Testis (tissue), 2 donors: ENCODE measurements at regions not wholly inside any gene's neighbourhood (a gene's known extent, or its start where the extent isn't known, plus 50 kb on each side); places are given as distances from the start of the nearest gene placed in this dataset.

Source experiments
- CTCF ChIP-seq, 3 experiments: fragments of 450-650 bp in 2 of 3; fragments of 200-600 bp in 1 of 3; sonication (generic) in 1 of 3; IDR thresholded peaks; one replicate each; pipeline ENCODE4 v1.5.1; 2016 to 2019; ENCODE audit warnings: antibody characterized with exemption in 3 of 3, mild to moderate bottlenecking in 2 of 3, moderate library complexity in 1 of 3
- POLR2A ChIP-seq: fragments of 450-650 bp; IDR thresholded peaks from one replicate; pipeline ENCODE4 v1.6.1; 2017; ENCODE audit warnings: antibody characterized with exemption, mild to moderate bottlenecking, moderate library complexity

GRCh38 chr12:126198516-126198915, 1133.3 kb downstream of the AACS start:
- TF ChIP-seq POLR2A (no peak), CTCF (IDR thresholded peaks at IDR 0.05) (no peak)
